ENCODE measurements at regions not wholly inside any gene's neighbourhood (a gene's known extent, or its start where the extent isn't known, plus 50 kb on each side); places are given as distances from the start of the nearest gene placed in this dataset.

- TF ChIP-seq CTCF (IDR thresholded peaks at IDR 0.05) = no peak
Observed at GRCh38 chr6:14477559-14477958, 360.0 kb downstream of the CD83 start.

GRCh38 chr6:14478381-14479225 is 361.0 kb downstream of the CD83 start:
- no peak for TF ChIP-seq CTCF (IDR thresholded peaks at IDR 0.05)

- TF ChIP-seq CTCF (IDR thresholded peaks at IDR 0.05) = no peak
Observed at GRCh38 chr6:14487625-14488024, 370.1 kb downstream of the CD83 start.

- TF ChIP-seq CTCF (IDR thresholded peaks at IDR 0.05) = no peak
Observed at GRCh38 chr6:14488180-14488579, 370.6 kb downstream of the CD83 start.

- no peak for TF ChIP-seq CTCF (IDR thresholded peaks at IDR 0.05)
Observed at GRCh38 chr6:14489445-14489844, 371.9 kb downstream of the CD83 start.

GRCh38 chr6:14498748-14499147 is 381.2 kb downstream of the CD83 start:
- TF ChIP-seq CTCF (IDR thresholded peaks at IDR 0.05) = no peak

GRCh38 chr6:14499309-14499708 is 381.7 kb downstream of the CD83 start:
- TF ChIP-seq CTCF (IDR thresholded peaks at IDR 0.05) = no peak
